K562 (cell line): ENCODE measurements at regions not wholly inside any gene's neighbourhood (a gene's known extent, or its start where the extent isn't known, plus 50 kb on each side); places are given as distances from the start of the nearest gene placed in this dataset.

ENCODE experiments used
- ATAC-seq: fragments of 200-7000 bp; cut with Tn5 transposase; 3 replicates; pipeline ENCODE4 v1.9.1; 2020; ENCODE audit warnings: moderate library complexity
- BruUV-seq: library from RNA; stranded (reverse); fragments of 400-500 nt; replicated peaks from 2 replicates; lab custom pipeline; 2021; lab: Mats Ljungman, UMichigan
- CTCF ChIA-PET: fragments of 300-600 bp; formaldehyde crosslinking; extraction: SDS; loops from one replicate; lab custom pipeline; 2021; ENCODE audit warnings: low intra/inter-chr PET ratio; lab: Yijun Ruan, JAX
- POLR2A ChIA-PET: fragments of 300-600, 350-650 bp; sonication (Branson Sonifier 250); formaldehyde crosslinking; extraction: SDS; loops from one replicate; lab custom pipeline; 2021; ENCODE audit warnings: antibody characterized with exemption, inconsistent platforms; lab: Yijun Ruan, JAX
- DNase-seq, 4 experiments: peaks; one replicate each; pipeline versions ENCODE4 v3.0.0 to v3.0.0-alpha.2; 2011 to 2018; ENCODE audit warnings: low spot score in 3 of 4, mixed read lengths in 3 of 4; ENCODE audit errors: extremely low read depth in 1 of 4
- FAIRE-seq: peaks from 2 replicates; lab custom pipeline; 2011; peaks lifted over from hg19 to GRCh38; lab: Jason Lieb, UNC
- H2AFZ ChIP-seq: 2 replicates; pipeline ENCODE4 v1.6.0; 2011; ENCODE audit warnings: low read depth, low read length, control low read depth, inconsistent platforms
- H3K27ac ChIP-seq: fragments of 200-600 bp; 3 replicates; pipeline ENCODE4 v1.8.0; 2011; ENCODE audit warnings: low read depth, mild to moderate bottlenecking, control low read depth, inconsistent platforms, low read length, moderate library complexity, mixed read lengths; ENCODE audit errors: extremely low read depth
- H3K27me3 ChIP-seq, 2 experiments: fragments of 300-600 bp in 1 of 2; 2 replicates in 1 of 2; 3 replicates in 1 of 2; pipeline versions ENCODE4 v1.6.0 to v1.8.0; 2011; ENCODE audit warnings: inconsistent platforms in 2 of 2, low read length in 2 of 2, mild to moderate bottlenecking in 1 of 2, mixed read lengths in 1 of 2, moderate library complexity in 1 of 2; ENCODE audit not compliant: control insufficient read depth in 2 of 2, insufficient read depth in 2 of 2
- H3K36me3 ChIP-seq: fragments of 300-600 bp; 3 replicates; pipeline ENCODE4 v1.8.0; 2011; ENCODE audit warnings: mild to moderate bottlenecking, low read length, inconsistent platforms; ENCODE audit not compliant: control insufficient read depth, insufficient read depth
- H3K4me1 ChIP-seq, 2 experiments: fragments of 200-600 bp in 1 of 2; replicated peaks in 1 of 2; 2 replicates in 1 of 2; 3 replicates in 1 of 2; pipeline versions ENCODE4 v1.5.1 to v1.8.0; 2011; ENCODE audit warnings: inconsistent platforms in 2 of 2, low read length in 2 of 2, mild to moderate bottlenecking in 1 of 2, mixed read lengths in 1 of 2, moderate library complexity in 1 of 2; ENCODE audit not compliant: control insufficient read depth in 2 of 2, insufficient read depth in 2 of 2
- H3K4me2 ChIP-seq: 2 replicates; pipeline ENCODE4 v1.6.1; 2011; ENCODE audit warnings: low read length, control low read depth, inconsistent platforms, mixed read lengths; ENCODE audit not compliant: insufficient read depth
- H3K4me3 ChIP-seq: fragments of 200-600 bp; sonication (generic), shearing (Covaris generic); 2 replicates; pipeline ENCODE4 v1.5.1; 2016; ENCODE audit warnings: control low read depth, inconsistent platforms
- H3K79me2 ChIP-seq: fragments of 200-600 bp; 3 replicates; pipeline ENCODE4 v1.8.0; 2011; ENCODE audit warnings: low read length, inconsistent platforms; ENCODE audit not compliant: control insufficient read depth, insufficient read depth
- H3K9ac ChIP-seq, 2 experiments: 2 replicates each; pipeline versions ENCODE4 v1.6.0 to v1.6.1; 2011; ENCODE audit warnings: low read depth in 2 of 2, low read length in 2 of 2, control low read depth in 1 of 2, inconsistent platforms in 1 of 2, mild to moderate bottlenecking in 1 of 2, mixed read lengths in 1 of 2; ENCODE audit not compliant: insufficient read depth in 1 of 2
- H3K9me1 ChIP-seq: one replicate; pipeline ENCODE4 v1.6.0; 2011; ENCODE audit warnings: inconsistent platforms, mild to moderate bottlenecking, low read length, moderate library complexity; ENCODE audit not compliant: control insufficient read depth, insufficient read depth
- H3K9me3 ChIP-seq: replicated peaks from 2 replicates; pipeline ENCODE4 v1.5.1; 2011; ENCODE audit warnings: low read depth, low read length, inconsistent platforms; ENCODE audit not compliant: control insufficient read depth, insufficient read depth
- H4K20me1 ChIP-seq: replicated peaks from 2 replicates; pipeline ENCODE4 v1.6.1; 2011; ENCODE audit warnings: low read length, inconsistent platforms, mixed read lengths; ENCODE audit not compliant: control insufficient read depth, insufficient read depth
- CBFB ChIP-seq: sonication (generic); formaldehyde crosslinking; IDR thresholded peaks from 2 replicates; pipeline ENCODE4 v1.4.0; 2020; ENCODE audit warnings: mild to moderate bottlenecking, missing genetic modification reagents
- EZH2 ChIP-seq: IDR thresholded peaks from 2 replicates; pipeline ENCODE4 v1.6.1; 2012; ENCODE audit warnings: low read depth, mild to moderate bottlenecking, inconsistent platforms, low read length, borderline replicate concordance
- GABPA ChIP-seq: fragments of 200-800 bp; sonication (Bioruptor generic); conservative IDR thresholded peaks from 2 replicates; pipeline ENCODE4 v1.6.1; 2016; ENCODE audit warnings: low read depth, missing genetic modification characterization, missing compliant biosample characterization
- GATA2 ChIP-seq: sonication (generic); formaldehyde crosslinking; IDR thresholded peaks from 2 replicates; pipeline ENCODE4 v1.4.0; 2020; ENCODE audit warnings: mild to moderate bottlenecking, missing genetic modification reagents
- HEY1 ChIP-seq: fragments of 250-450 bp; sonication (Bioruptor Pico); IDR thresholded peaks from 2 replicates; pipeline ENCODE4 v1.5.0; 2020; ENCODE audit warnings: mild to moderate bottlenecking, moderate library complexity, borderline replicate concordance
- HSF4 ChIP-seq: fragments of 250-450 bp; sonication (Bioruptor Pico); IDR thresholded peaks from 2 replicates; pipeline ENCODE4 v2.1.2; 2022; ENCODE audit warnings: mild to moderate bottlenecking, moderate library complexity, borderline replicate concordance
- NR2C2 ChIP-seq, 2 experiments: fragments of 200-800 bp in 1 of 2; sonication (Bioruptor generic) in 1 of 2; sonication (generic) in 1 of 2; formaldehyde crosslinking in 1 of 2; IDR thresholded peaks; 2 replicates each; pipeline versions ENCODE4 v1.6.1 to v1.8.0; 2016 to 2022; ENCODE audit warnings: mild to moderate bottlenecking in 1 of 2, missing compliant biosample characterization in 1 of 2, missing genetic modification characterization in 1 of 2, missing genetic modification reagents in 1 of 2
- POLR2AphosphoS2 ChIP-seq: IDR thresholded peaks from 2 replicates; pipeline ENCODE4 v1.6.1; 2012; ENCODE audit warnings: low read length, improper control_type of control experiment
- STAT5B ChIP-seq: fragments of 250-450 bp; sonication (Bioruptor Pico); IDR thresholded peaks from 2 replicates; pipeline ENCODE4 v1.8.0; 2021; ENCODE audit warnings: mild to moderate bottlenecking, inconsistent platforms
- ZNF644 ChIP-seq: fragments of 200-800 bp; sonication (Bioruptor generic); IDR thresholded peaks from 2 replicates; pipeline ENCODE4 v1.6.1; 2016; ENCODE audit warnings: low read depth, missing genetic modification characterization, missing compliant biosample characterization
- WGBS: fragments of 100-300 bp; shearing (Covaris generic); methylation state at CpG from one replicate; pipeline ENCODE4 v1.1.6; 2016; ENCODE audit warnings: low coverage, mixed read lengths; ENCODE audit not compliant: insufficient coverage; ENCODE audit errors: missing lambda C conversion rate; 5-methylcytosine and 5-hydroxymethylcytosine counted together
- in situ Hi-C: fragments of 300-500 bp; cut with MboI; formaldehyde crosslinking; loops from 4 replicates; pipeline ENCODE4 v1.15.0; 2018; ENCODE audit warnings: inconsistent platforms, mixed read lengths
- intact Hi-C: fragments of 100-400 bp; cut with micrococcal nuclease; formaldehyde crosslinking; loops from 2 replicates; pipeline ENCODE4 v1.14.2; 2022
- TF ChIP-seq, protein P1 (sequence below), 2 experiments: IDR thresholded peaks; 2 replicates each; pipeline ENCODE4 v1.6.1; 2012; ENCODE audit warnings: improper control_type of control experiment in 2 of 2, low read depth in 2 of 2, low read length in 2 of 2, borderline replicate concordance in 1 of 2
- TF ChIP-seq, protein P2 (sequence below), 2 experiments: fragments of 450-650 bp; IDR thresholded peaks; 2 replicates each; pipeline ENCODE4 v1.6.1; 2018; ENCODE audit warnings: mild to moderate bottlenecking in 2 of 2, low read depth in 1 of 2; ENCODE audit not compliant: partially characterized antibody in 2 of 2

DNA sequence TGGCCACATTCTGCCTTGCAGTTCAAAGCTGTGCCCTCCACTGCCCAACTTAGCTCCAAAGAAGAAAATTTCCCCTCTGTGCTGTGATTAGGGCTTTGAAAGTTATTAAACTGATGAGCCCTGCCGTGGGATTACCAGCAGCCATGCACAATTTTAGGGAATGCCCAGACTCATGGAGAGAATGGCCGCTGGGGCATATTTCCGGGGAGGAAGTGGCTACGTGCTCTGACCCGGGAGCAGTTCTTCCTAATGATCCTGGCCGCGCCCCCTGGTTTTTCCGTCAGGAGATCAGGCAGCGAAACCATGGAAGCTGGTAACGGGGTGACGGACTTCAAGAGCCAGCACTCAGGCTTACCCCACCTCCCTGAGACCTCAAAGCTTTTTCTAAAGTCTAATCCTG is 365.5 kb upstream of the PFKP start:
- H3K9me1 ChIP-seq = no peaks in the 10 kb centered on the region
- ATAC-seq (no peak), DNase-seq (no peak), FAIRE-seq (no peak)
- BruUV-seq = no TSS peak
- H3K4me2 ChIP-seq = no peak overlapping the region
- H4K20me1 ChIP-seq = no peaks in the 10 kb centered on the region
- POLR2A ChIA-PET = interaction anchor here (1.1 kb wide), 1 partner anchor 12 kb away, joined by 3 read pairs; no protein-coding TSS in a partner anchor
- no peak overlapping the region for H3K27ac ChIP-seq
- 0 out of 2 replicates have a peak overlapping the region, but pooled peaks have one; percentile 19 for H2AFZ ChIP-seq
- intact Hi-C loops (no loop called here), in situ Hi-C loops (no loop called here)
- no peaks in the 10 kb centered on the region for H3K79me2 ChIP-seq
- H3K36me3 ChIP-seq = no peaks in the 10 kb centered on the region
- H3K9ac ChIP-seq = no peak overlapping the region
- H3K9me3 ChIP-seq = no peaks in the 10 kb centered on the region
- no peak overlapping the region for H3K4me3 ChIP-seq
- no peaks in the 10 kb centered on the region; a peak in 1 of 5 replicates for H3K27me3 ChIP-seq
- CTCF ChIA-PET = no interaction called here
- 2% methylated on average over 11 of the region's 11 CpGs for WGBS
- H3K4me1 ChIP-seq = no peaks in the 10 kb centered on the region
- no peak for TF ChIP-seq STAT5B (CRISPR knock-in tag)
- TF ChIP-seq CBFB (CRISPR knock-in tag) = no peak
- no peak for TF ChIP-seq HSF4
- TF ChIP-seq, protein P1, sequence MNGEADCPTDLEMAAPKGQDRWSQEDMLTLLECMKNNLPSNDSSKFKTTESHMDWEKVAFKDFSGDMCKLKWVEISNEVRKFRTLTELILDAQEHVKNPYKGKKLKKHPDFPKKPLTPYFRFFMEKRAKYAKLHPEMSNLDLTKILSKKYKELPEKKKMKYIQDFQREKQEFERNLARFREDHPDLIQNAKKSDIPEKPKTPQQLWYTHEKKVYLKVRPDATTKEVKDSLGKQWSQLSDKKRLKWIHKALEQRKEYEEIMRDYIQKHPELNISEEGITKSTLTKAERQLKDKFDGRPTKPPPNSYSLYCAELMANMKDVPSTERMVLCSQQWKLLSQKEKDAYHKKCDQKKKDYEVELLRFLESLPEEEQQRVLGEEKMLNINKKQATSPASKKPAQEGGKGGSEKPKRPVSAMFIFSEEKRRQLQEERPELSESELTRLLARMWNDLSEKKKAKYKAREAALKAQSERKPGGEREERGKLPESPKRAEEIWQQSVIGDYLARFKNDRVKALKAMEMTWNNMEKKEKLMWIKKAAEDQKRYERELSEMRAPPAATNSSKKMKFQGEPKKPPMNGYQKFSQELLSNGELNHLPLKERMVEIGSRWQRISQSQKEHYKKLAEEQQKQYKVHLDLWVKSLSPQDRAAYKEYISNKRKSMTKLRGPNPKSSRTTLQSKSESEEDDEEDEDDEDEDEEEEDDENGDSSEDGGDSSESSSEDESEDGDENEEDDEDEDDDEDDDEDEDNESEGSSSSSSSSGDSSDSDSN (IDR thresholded peaks at IDR 0.05; ENCODE audit: borderline replicate concordance in 1 of 2, low read depth in 2 of 2, low read length in 2 of 2) = no peak
- TF ChIP-seq, protein P2, sequence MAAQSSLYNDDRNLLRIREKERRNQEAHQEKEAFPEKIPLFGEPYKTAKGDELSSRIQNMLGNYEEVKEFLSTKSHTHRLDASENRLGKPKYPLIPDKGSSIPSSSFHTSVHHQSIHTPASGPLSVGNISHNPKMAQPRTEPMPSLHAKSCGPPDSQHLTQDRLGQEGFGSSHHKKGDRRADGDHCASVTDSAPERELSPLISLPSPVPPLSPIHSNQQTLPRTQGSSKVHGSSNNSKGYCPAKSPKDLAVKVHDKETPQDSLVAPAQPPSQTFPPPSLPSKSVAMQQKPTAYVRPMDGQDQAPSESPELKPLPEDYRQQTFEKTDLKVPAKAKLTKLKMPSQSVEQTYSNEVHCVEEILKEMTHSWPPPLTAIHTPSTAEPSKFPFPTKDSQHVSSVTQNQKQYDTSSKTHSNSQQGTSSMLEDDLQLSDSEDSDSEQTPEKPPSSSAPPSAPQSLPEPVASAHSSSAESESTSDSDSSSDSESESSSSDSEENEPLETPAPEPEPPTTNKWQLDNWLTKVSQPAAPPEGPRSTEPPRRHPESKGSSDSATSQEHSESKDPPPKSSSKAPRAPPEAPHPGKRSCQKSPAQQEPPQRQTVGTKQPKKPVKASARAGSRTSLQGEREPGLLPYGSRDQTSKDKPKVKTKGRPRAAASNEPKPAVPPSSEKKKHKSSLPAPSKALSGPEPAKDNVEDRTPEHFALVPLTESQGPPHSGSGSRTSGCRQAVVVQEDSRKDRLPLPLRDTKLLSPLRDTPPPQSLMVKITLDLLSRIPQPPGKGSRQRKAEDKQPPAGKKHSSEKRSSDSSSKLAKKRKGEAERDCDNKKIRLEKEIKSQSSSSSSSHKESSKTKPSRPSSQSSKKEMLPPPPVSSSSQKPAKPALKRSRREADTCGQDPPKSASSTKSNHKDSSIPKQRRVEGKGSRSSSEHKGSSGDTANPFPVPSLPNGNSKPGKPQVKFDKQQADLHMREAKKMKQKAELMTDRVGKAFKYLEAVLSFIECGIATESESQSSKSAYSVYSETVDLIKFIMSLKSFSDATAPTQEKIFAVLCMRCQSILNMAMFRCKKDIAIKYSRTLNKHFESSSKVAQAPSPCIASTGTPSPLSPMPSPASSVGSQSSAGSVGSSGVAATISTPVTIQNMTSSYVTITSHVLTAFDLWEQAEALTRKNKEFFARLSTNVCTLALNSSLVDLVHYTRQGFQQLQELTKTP (IDR thresholded peaks at IDR 0.05; ENCODE audit: low read depth in 1 of 2, partially characterized antibody in 2 of 2) = no peak
- TF ChIP-seq HEY1 (CRISPR knock-in tag) = no peak
- no peak for TF ChIP-seq GATA2 (CRISPR knock-in tag)
- TF ChIP-seq NR2C2 (CRISPR knock-in tag; IDR thresholded peaks at IDR 0.05) = no peak
- TF ChIP-seq NR2C2 (tag; IDR thresholded peaks at IDR 0.05) = peak; percentile 94
- no peak for TF ChIP-seq POLR2AphosphoS2
- TF ChIP-seq GABPA (tag) = peak; percentile 82
- peak; percentile 63; the same call in 1 of the 2 replicates for TF ChIP-seq ZNF644
- TF ChIP-seq EZH2 = no peak
